Endothelial cell of umbilical vein (primary cell): ENCODE measurements at regions not wholly inside any gene's neighbourhood (a gene's known extent, or its start where the extent isn't known, plus 50 kb on each side); places are given as distances from the start of the nearest gene placed in this dataset.

Experiments used
- BruUV-seq: library from RNA; stranded (reverse); fragments of 400-500 nt; replicated peaks from 2 replicates; lab custom pipeline; 2021; lab: Mats Ljungman, UMichigan
- CTCF ChIA-PET: fragments of 300-600, 350-600 bp; sonication (Branson Sonifier 250); formaldehyde crosslinking; loops from one replicate; lab custom pipeline; 2021; ENCODE audit warnings: antibody characterized with exemption, inconsistent platforms; lab: Charles Lee
- POLR2A ChIA-PET: fragments of 300-600, 350-600 bp; sonication (Branson Sonifier 250); formaldehyde crosslinking; loops from one replicate; lab custom pipeline; 2021; ENCODE audit warnings: antibody characterized with exemption, inconsistent platforms; lab: Charles Lee
- DNase-seq: peaks from one replicate; pipeline ENCODE4 v3.0.0-alpha.2; 2011; ENCODE audit warnings: low read depth, low spot score
- FAIRE-seq: peaks from 2 replicates; lab custom pipeline; 2011; peaks lifted over from hg19 to GRCh38; lab: Jason Lieb, UNC
- H2AFZ ChIP-seq: 2 replicates; pipeline ENCODE4 v1.6.0; 2012; ENCODE audit warnings: low read depth, low read length, control low read depth, inconsistent platforms
- H3K27ac ChIP-seq: 2 replicates; pipeline ENCODE4 v1.5.1; 2011; ENCODE audit warnings: low read depth, mild to moderate bottlenecking, control low read depth, low read length, moderate library complexity; ENCODE audit not compliant: insufficient read depth
- H3K27me3 ChIP-seq, 2 experiments: 2 replicates each; pipeline versions ENCODE4 v1.6.0 to v1.6.1; 2011; ENCODE audit warnings: low read length in 2 of 2, mixed read lengths in 1 of 2; ENCODE audit not compliant: control insufficient read depth in 2 of 2, insufficient read depth in 2 of 2
- H3K36me3 ChIP-seq, 2 experiments: 2 replicates in 1 of 2; 3 replicates in 1 of 2; pipeline ENCODE4 v1.5.1; 2011; ENCODE audit warnings: low read length in 2 of 2, mild to moderate bottlenecking in 1 of 2, moderate library complexity in 1 of 2; ENCODE audit not compliant: control insufficient read depth in 2 of 2, insufficient read depth in 2 of 2; ENCODE audit errors: extremely low read depth in 1 of 2
- H3K4me1 ChIP-seq: 3 replicates; pipeline ENCODE4 v1.5.1; 2011; ENCODE audit warnings: mild to moderate bottlenecking, low read length; ENCODE audit not compliant: control insufficient read depth, insufficient read depth; ENCODE audit errors: extremely low read depth
- H3K4me2 ChIP-seq: 2 replicates; pipeline ENCODE4 v1.6.1; 2011; ENCODE audit warnings: low read length, control low read depth, mixed read lengths; ENCODE audit not compliant: insufficient read depth
- H3K4me3 ChIP-seq, 3 experiments: fragments of 200-600 bp in 1 of 3; sonication (generic), shearing (Covaris generic) in 1 of 3; replicated peaks in 1 of 3; 2 replicates each; pipeline ENCODE4 v1.5.1; 2011 to 2016; ENCODE audit warnings: control low read depth in 3 of 3, low read length in 3 of 3, mild to moderate bottlenecking in 2 of 3, inconsistent platforms in 1 of 3, low read depth in 1 of 3, moderate library complexity in 1 of 3; ENCODE audit not compliant: insufficient read depth in 1 of 3
- H3K79me2 ChIP-seq: 2 replicates; pipeline ENCODE4 v1.6.0; 2012; ENCODE audit warnings: low read length, inconsistent platforms; ENCODE audit not compliant: control insufficient read depth, insufficient read depth
- H3K9ac ChIP-seq: replicated peaks from 2 replicates; pipeline ENCODE3; 2011; ENCODE audit warnings: low read length, control low read depth; ENCODE audit not compliant: insufficient read depth; ENCODE audit errors: extremely low read depth
- H3K9me1 ChIP-seq: replicated peaks from 3 replicates; pipeline ENCODE4 v1.6.0; 2011; ENCODE audit warnings: mild to moderate bottlenecking, low read length; ENCODE audit not compliant: control insufficient read depth, insufficient read depth; ENCODE audit errors: extremely low read depth
- H3K9me3 ChIP-seq: replicated peaks from 2 replicates; pipeline ENCODE4 v1.5.1; 2012; ENCODE audit warnings: low read length, inconsistent platforms; ENCODE audit not compliant: control insufficient read depth, insufficient read depth
- H4K20me1 ChIP-seq: replicated peaks from 2 replicates; pipeline ENCODE3; 2011; ENCODE audit warnings: mild to moderate bottlenecking, low read length; ENCODE audit not compliant: control insufficient read depth, insufficient read depth; ENCODE audit errors: extremely low read depth
- EZH2 ChIP-seq: IDR thresholded peaks from 2 replicates; pipeline ENCODE4 v1.6.1; 2012; ENCODE audit warnings: borderline replicate concordance, low read depth, mild to moderate bottlenecking, moderate library complexity, low read length, inconsistent platforms; ENCODE audit not compliant: severe bottlenecking
- FOS ChIP-seq: IDR thresholded peaks from 2 replicates; pipeline ENCODE4 v1.6.1; 2011; ENCODE audit warnings: mild to moderate bottlenecking, low read length, moderate library complexity, borderline replicate concordance; ENCODE audit not compliant: insufficient read depth
- GATA2 ChIP-seq: IDR thresholded peaks from 2 replicates; pipeline ENCODE4 v1.7.0; 2011; ENCODE audit warnings: low read depth, mild to moderate bottlenecking, moderate library complexity, mixed read lengths, low read length; ENCODE audit not compliant: insufficient read length, insufficient read depth
- JUN ChIP-seq: IDR thresholded peaks from 2 replicates; pipeline ENCODE4 v1.6.1; 2011; ENCODE audit warnings: borderline replicate concordance, low read depth; ENCODE audit not compliant: insufficient read length, insufficient read depth
- MYC ChIP-seq: IDR thresholded peaks from one replicate; pipeline ENCODE4 v1.6.1; 2011; ENCODE audit warnings: mild to moderate bottlenecking, low read depth, low read length
- POLR2A ChIP-seq: IDR thresholded peaks from 2 replicates; pipeline ENCODE4 v1.6.1; 2012; ENCODE audit warnings: low read depth, mild to moderate bottlenecking, control low read depth, low read length
- POLR2AphosphoS5 ChIP-seq: IDR thresholded peaks from 2 replicates; pipeline ENCODE4 v1.6.1; 2012; ENCODE audit warnings: low read depth, mild to moderate bottlenecking, control low read depth, low read length, moderate library complexity; ENCODE audit not compliant: insufficient read depth
- dilution Hi-C: fragments of 300-500 bp; cut with MboI; formaldehyde crosslinking; loops from one replicate; pipeline ENCODE4 v1.15.0; 2019; ENCODE audit warnings: low sequenced_read_pairs; ENCODE audit not compliant: extremely low pct_ligation_motif_present
- intact Hi-C: fragments of 100-400 bp; cut with micrococcal nuclease; formaldehyde crosslinking; loops from one replicate; pipeline ENCODE4 v1.10.0; 2022
- TF ChIP-seq, protein P1 (sequence below), 2 donors: IDR thresholded peaks; 1 replicate in 1 of 2; 2 replicates in 1 of 2; pipeline ENCODE4 v1.5.1; 2011; ENCODE audit warnings: low read length in 2 of 2, mild to moderate bottlenecking in 2 of 2, moderate library complexity in 2 of 2, control low read depth in 1 of 2, inconsistent platforms in 1 of 2, low read depth in 1 of 2; ENCODE audit not compliant: insufficient read depth in 1 of 2; ENCODE audit errors: extremely low read depth in 1 of 2
- TF ChIP-seq, protein P2 (sequence below): IDR thresholded peaks from 2 replicates; pipeline ENCODE4 v1.6.1; 2011; ENCODE audit not compliant: insufficient read depth, insufficient read length

DNA sequence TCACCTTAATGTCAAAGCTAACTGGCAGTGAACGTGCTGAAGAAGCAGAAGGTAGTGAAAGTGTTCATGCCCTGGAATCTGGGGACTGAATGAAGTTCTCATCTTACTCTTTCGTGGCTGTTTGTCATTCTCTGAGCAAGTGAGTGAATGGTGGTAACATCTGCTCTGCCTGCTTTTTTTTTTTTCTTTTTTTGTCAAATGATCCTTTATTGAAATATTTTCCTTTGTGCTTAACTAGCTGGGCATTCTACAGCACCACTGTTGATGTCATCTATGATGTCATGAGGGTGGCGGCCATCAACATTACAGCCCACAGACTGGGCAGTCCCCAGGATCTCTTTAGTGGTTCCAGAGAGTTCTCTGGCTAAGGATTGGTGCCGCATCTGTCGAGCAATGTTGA is 65.2 kb downstream of the RIN2 start:
- no peak for FAIRE-seq
- POLR2A ChIA-PET: no interaction called here
- no TSS peak for BruUV-seq

More for the DNA sequence above, 65.2 kb downstream of the RIN2 start:
- CTCF ChIA-PET: no interaction called here
- Histone ChIP-seq H3K9me1 (no peaks in the 10 kb centered on the region), H3K27ac (no peak overlapping the region), H4K20me1 (no peaks in the 10 kb centered on the region), H3K36me3 (no peaks in the 10 kb centered on the region), H2AFZ (no peak overlapping the region), H3K4me2 (no peak overlapping the region), H3K4me1 (peaks cover 26% of the 10 kb centered on the region), H3K79me2 (no peaks in the 10 kb centered on the region), H3K9me3 (no peaks in the 10 kb centered on the region), H3K27me3 (no peaks in the 10 kb centered on the region), H3K9ac (no peak overlapping the region), H3K4me3 (no peak overlapping the region)
- DNase-seq: no peak
- intact Hi-C loops (no loop called here), dilution Hi-C loops (loop anchor here (25.0 kb wide), 1 partner anchor 164 kb away; no protein-coding TSS in a partner anchor)
- TF ChIP-seq POLR2A (no peak), FOS (no peak), EZH2 (no peak), JUN (no peak), MYC (no peak), POLR2AphosphoS5 (no peak), GATA2 (no peak)
- TF ChIP-seq, protein P1, sequence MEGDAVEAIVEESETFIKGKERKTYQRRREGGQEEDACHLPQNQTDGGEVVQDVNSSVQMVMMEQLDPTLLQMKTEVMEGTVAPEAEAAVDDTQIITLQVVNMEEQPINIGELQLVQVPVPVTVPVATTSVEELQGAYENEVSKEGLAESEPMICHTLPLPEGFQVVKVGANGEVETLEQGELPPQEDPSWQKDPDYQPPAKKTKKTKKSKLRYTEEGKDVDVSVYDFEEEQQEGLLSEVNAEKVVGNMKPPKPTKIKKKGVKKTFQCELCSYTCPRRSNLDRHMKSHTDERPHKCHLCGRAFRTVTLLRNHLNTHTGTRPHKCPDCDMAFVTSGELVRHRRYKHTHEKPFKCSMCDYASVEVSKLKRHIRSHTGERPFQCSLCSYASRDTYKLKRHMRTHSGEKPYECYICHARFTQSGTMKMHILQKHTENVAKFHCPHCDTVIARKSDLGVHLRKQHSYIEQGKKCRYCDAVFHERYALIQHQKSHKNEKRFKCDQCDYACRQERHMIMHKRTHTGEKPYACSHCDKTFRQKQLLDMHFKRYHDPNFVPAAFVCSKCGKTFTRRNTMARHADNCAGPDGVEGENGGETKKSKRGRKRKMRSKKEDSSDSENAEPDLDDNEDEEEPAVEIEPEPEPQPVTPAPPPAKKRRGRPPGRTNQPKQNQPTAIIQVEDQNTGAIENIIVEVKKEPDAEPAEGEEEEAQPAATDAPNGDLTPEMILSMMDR (IDR thresholded peaks at IDR 0.05; ENCODE audit: extremely low read depth in 1 of 2, insufficient read depth in 1 of 2, low read depth in 1 of 2, low read length in 2 of 2): no peak
- TF ChIP-seq, protein P2, sequence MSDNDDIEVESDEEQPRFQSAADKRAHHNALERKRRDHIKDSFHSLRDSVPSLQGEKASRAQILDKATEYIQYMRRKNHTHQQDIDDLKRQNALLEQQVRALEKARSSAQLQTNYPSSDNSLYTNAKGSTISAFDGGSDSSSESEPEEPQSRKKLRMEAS: no peak
